GM12878 (cell line): ENCODE measurements at regions not wholly inside any gene's neighbourhood (a gene's known extent, or its start where the extent isn't known, plus 50 kb on each side); places are given as distances from the start of the nearest gene placed in this dataset.

ENCODE experiments used
- ATF2 ChIP-seq: IDR thresholded peaks from 2 replicates; pipeline ENCODE4 v1.6.1; 2012; ENCODE audit warnings: low read length, inconsistent platforms
- CBFB ChIP-seq: IDR thresholded peaks from 2 replicates; pipeline ENCODE4 v1.6.1; 2016; ENCODE audit warnings: antibody characterized with exemption, low read depth
- HCFC1 ChIP-seq: fragments of 150-350 bp; IDR thresholded peaks from 2 replicates; pipeline ENCODE4 v1.6.1; 2014; ENCODE audit warnings: low read length
- MAX ChIP-seq: IDR thresholded peaks from 2 replicates; pipeline ENCODE4 v1.6.1; 2012; ENCODE audit warnings: low read depth, low read length, improper control_type of control experiment
- NFIC ChIP-seq: IDR thresholded peaks from 2 replicates; pipeline ENCODE4 v1.6.1; 2012; ENCODE audit warnings: low read depth, mild to moderate bottlenecking, inconsistent platforms, low read length, moderate library complexity
- PRDM15 ChIP-seq: fragments of 450-650 bp; formaldehyde crosslinking; IDR thresholded peaks from 2 replicates; pipeline ENCODE4 v1.4.0; 2020; ENCODE audit warnings: mild to moderate bottlenecking, moderate library complexity
- SKIL ChIP-seq: fragments of 450-650 bp; IDR thresholded peaks from 2 replicates; pipeline ENCODE4 v1.6.1; 2017; ENCODE audit warnings: mild to moderate bottlenecking, low read depth, inconsistent platforms; ENCODE audit not compliant: poor library complexity, severe bottlenecking
- SPI1 ChIP-seq: IDR thresholded peaks from 2 replicates; pipeline ENCODE4 v1.6.1; 2011; ENCODE audit warnings: low read depth, mild to moderate bottlenecking, low read length, moderate library complexity, borderline replicate concordance; ENCODE audit not compliant: insufficient read depth
- TBL1XR1 ChIP-seq: IDR thresholded peaks from 2 replicates; pipeline ENCODE4 v1.6.1; 2012; ENCODE audit warnings: low read depth, low read length, improper control_type of control experiment
- TCF7 ChIP-seq: IDR thresholded peaks from 2 replicates; pipeline ENCODE4 v1.6.1; 2014; ENCODE audit warnings: antibody characterized with exemption, borderline replicate concordance
- ZBED1 ChIP-seq: IDR thresholded peaks from 2 replicates; pipeline ENCODE4 v1.6.1; 2016; ENCODE audit warnings: borderline replicate concordance

GRCh38 chr6:23522792-23523547, 603.0 kb upstream of the NRSN1 start (continued):
- no peak for TF ChIP-seq PRDM15
- no peak for TF ChIP-seq NFIC
- TF ChIP-seq SKIL: no peak
- TF ChIP-seq TCF7: no peak
- TF ChIP-seq TBL1XR1: no peak
- TF ChIP-seq MAX: no peak
- no peak for TF ChIP-seq CBFB
- no peak for TF ChIP-seq HCFC1
- no peak for TF ChIP-seq SPI1
- TF ChIP-seq ATF2: no peak
- no peak for TF ChIP-seq ZBED1
